MCF 10A (cell line): ENCODE measurements at regions not wholly inside any gene's neighbourhood (a gene's known extent, or its start where the extent isn't known, plus 50 kb on each side); places are given as distances from the start of the nearest gene placed in this dataset.

Experiments
- BruUV-seq: library from RNA; stranded (reverse); fragments of 400-500 nt; replicated peaks from 2 replicates; lab custom pipeline; 2021; lab: Mats Ljungman, UMichigan
- CTCF ChIA-PET: fragments of 300-600 bp; sonication (Branson Sonifier 250); formaldehyde crosslinking; extraction: SDS; loops from one replicate; lab custom pipeline; 2021; ENCODE audit warnings: antibody characterized with exemption, inconsistent platforms; lab: Yijun Ruan, JAX
- POLR2A ChIA-PET: fragments of 300-600, 350-650 bp; sonication (Branson Sonifier 250); formaldehyde crosslinking; extraction: SDS; loops from one replicate; lab custom pipeline; 2020; ENCODE audit warnings: antibody characterized with exemption, inconsistent platforms; lab: Yijun Ruan, JAX
- DNase-seq: peaks from one replicate; pipeline ENCODE4 v3.0.0-alpha.2; 2018; ENCODE audit not compliant: unreplicated experiment
- H3K27ac Mint-ChIP-seq: one replicate; pipeline ENCODE4 v1.8.0; 2022; ENCODE audit warnings: mild to moderate bottlenecking, low read depth, mixed read lengths; ENCODE audit not compliant: unreplicated experiment
- H3K27me3 Mint-ChIP-seq: one replicate; pipeline ENCODE4 v1.8.0; 2022; ENCODE audit warnings: mixed read lengths; ENCODE audit not compliant: insufficient read depth, unreplicated experiment
- H3K36me3 Mint-ChIP-seq: one replicate; pipeline ENCODE4 v1.8.0; 2022; ENCODE audit warnings: mild to moderate bottlenecking, moderate library complexity, mixed read lengths; ENCODE audit not compliant: insufficient read depth, unreplicated experiment
- H3K4me1 Mint-ChIP-seq: one replicate; pipeline ENCODE4 v1.8.0; 2022; ENCODE audit warnings: mixed read lengths; ENCODE audit not compliant: insufficient read depth, unreplicated experiment
- H3K4me3 Mint-ChIP-seq: one replicate; pipeline ENCODE4 v1.8.0; 2022; ENCODE audit warnings: mild to moderate bottlenecking, moderate library complexity, mixed read lengths; ENCODE audit not compliant: unreplicated experiment
- H3K9me3 Mint-ChIP-seq: one replicate; pipeline ENCODE4 v1.8.0; 2022; ENCODE audit warnings: mixed read lengths; ENCODE audit not compliant: unreplicated experiment
- CTCF ChIP-seq: fragments of 200-600 bp; IDR thresholded peaks from one replicate; pipeline ENCODE4 v1.8.0; 2022; ENCODE audit warnings: antibody characterized with exemption, mild to moderate bottlenecking; ENCODE audit not compliant: unreplicated experiment
- intact Hi-C: fragments of 100-400 bp; cut with micrococcal nuclease; formaldehyde crosslinking; loops from 2 replicates; pipeline ENCODE4 v1.14.1; 2022

- Mint-ChIP-seq H3K36me3 (peaks cover 6% of the 10 kb centered on the region), H3K27me3 (no peaks in the 10 kb centered on the region), H3K27ac (no peak overlapping the region), H3K4me3 (no peak overlapping the region), H3K4me1 (no peaks in the 10 kb centered on the region), H3K9me3 (no peaks in the 10 kb centered on the region)
- no peak for DNase-seq
- intact Hi-C loops = no loop called here
- TF ChIP-seq CTCF = no peak
- BruUV-seq = no TSS peak
- CTCF ChIA-PET = no interaction called here
- POLR2A ChIA-PET = no interaction called here
Measured at GRCh38 chr1:81224222-81224621, 576.5 kb upstream of the ADGRL2 start.

GRCh38 chr1:81221564-81221963 is 579.2 kb upstream of the ADGRL2 start:
- ChIA-PET CTCF (no interaction called here), POLR2A (no interaction called here)
- H3K4me3 Mint-ChIP-seq = no peak overlapping the region
- H3K27me3 Mint-ChIP-seq = no peaks in the 10 kb centered on the region
- no peak for TF ChIP-seq CTCF
- DNase-seq = no peak
- H3K9me3 Mint-ChIP-seq = no peaks in the 10 kb centered on the region
- no TSS peak for BruUV-seq
- intact Hi-C loops = no loop called here
- H3K36me3 Mint-ChIP-seq = peaks cover 6% of the 10 kb centered on the region
- H3K4me1 Mint-ChIP-seq = no peaks in the 10 kb centered on the region
- no peak overlapping the region for H3K27ac Mint-ChIP-seq

- TF ChIP-seq CTCF = no peak
- intact Hi-C loops = no loop called here
- Mint-ChIP-seq H3K27ac (no peak overlapping the region), H3K9me3 (no peaks in the 10 kb centered on the region), H3K4me3 (no peak overlapping the region), H3K27me3 (no peaks in the 10 kb centered on the region), H3K4me1 (no peaks in the 10 kb centered on the region), H3K36me3 (peaks cover 6% of the 10 kb centered on the region)
- CTCF ChIA-PET = no interaction called here
- POLR2A ChIA-PET = no interaction called here
- BruUV-seq = no TSS peak
- no peak for DNase-seq
Measured at GRCh38 chr1:81220614-81221071, 580.1 kb upstream of the ADGRL2 start.

GRCh38 chr1:81217058-81217457 is 583.7 kb upstream of the ADGRL2 start:
- Mint-ChIP-seq H3K4me3 (no peak overlapping the region), H3K27ac (no peak overlapping the region), H3K36me3 (peaks cover 6% of the 10 kb centered on the region), H3K4me1 (no peaks in the 10 kb centered on the region), H3K9me3 (no peaks in the 10 kb centered on the region), H3K27me3 (no peaks in the 10 kb centered on the region)
- BruUV-seq = no TSS peak
- no peak for TF ChIP-seq CTCF
- intact Hi-C loops = no loop called here
- no peak for DNase-seq
- CTCF ChIA-PET = no interaction called here
- POLR2A ChIA-PET = no interaction called here
